ENCODE measurements at regions not wholly inside any gene's neighbourhood (a gene's known extent, or its start where the extent isn't known, plus 50 kb on each side); places are given as distances from the start of the nearest gene placed in this dataset.

DNA sequence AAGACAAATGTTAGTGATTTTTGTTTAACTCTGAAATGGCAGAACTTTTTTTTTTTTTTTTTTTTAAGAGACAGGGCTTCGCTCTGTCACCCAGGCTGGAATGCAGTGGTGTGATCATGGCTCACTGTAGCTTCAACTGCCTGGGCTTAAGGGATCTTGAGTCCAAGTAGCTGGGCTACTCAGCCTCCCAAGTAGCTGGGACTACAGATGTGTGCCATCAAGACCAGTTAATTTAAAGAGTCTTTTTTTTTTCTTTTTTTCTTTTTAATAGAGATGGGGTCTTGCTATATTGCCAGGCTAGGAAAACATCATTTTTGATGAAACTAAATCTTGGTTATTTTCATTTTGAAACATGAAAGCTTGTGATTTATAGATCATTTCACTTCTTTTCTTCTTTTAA is 91.6 kb upstream of the PTCH1 start:
- no peak overlapping the region for H2BK15ac ChIP-seq (ENCODE audit: low read length)
- no peaks in the 10 kb centered on the region for H3K79me1 ChIP-seq (ENCODE audit: low read depth, low read length)
- H3K4me1 ChIP-seq (ENCODE audit: control insufficient read depth in 2 of 2, insufficient read depth in 1 of 2, low read depth in 1 of 2, low read length in 2 of 2) = peaks cover 23 to 24% of the 10 kb centered on the region in 2 donors
- H2BK12ac ChIP-seq (ENCODE audit: low read length) = no peak overlapping the region
- no CpG with 5 or more reads among the region's 1 CpG for whole genome bisulfite sequencing, 2 donors (ENCODE audit: extremely low coverage in 2 of 2, insufficient read length in 2 of 2, insufficient replicate concordance in 1 of 2)
- H3K27me3 ChIP-seq (ENCODE audit: control insufficient read depth in 3 of 3, insufficient read depth in 3 of 3, low read depth in 1 of 3, low read length in 3 of 3) = no peaks in the 10 kb centered on the region
- H3K9ac ChIP-seq (ENCODE audit: low read depth, low read length, poor library complexity) = no peak overlapping the region
- no peak overlapping the region for H3K14ac ChIP-seq (ENCODE audit: low read length)
- H2AFZ ChIP-seq (ENCODE audit: low read length) = no peak overlapping the region
- H3K36me3 ChIP-seq (replicated peaks in 1 of 2; ENCODE audit: control insufficient read depth in 2 of 2, insufficient read depth in 2 of 2, low read length in 2 of 2) = no peaks in the 10 kb centered on the region
- no peak overlapping the region for H2BK120ac ChIP-seq (ENCODE audit: low read depth, low read length)
- H3K4me3 ChIP-seq (ENCODE audit: low read length in 2 of 2) = no peak overlapping the region
- no peak overlapping the region for H3K4me2 ChIP-seq (ENCODE audit: insufficient read depth, low read length, poor library complexity, severe bottlenecking)
- no peak overlapping the region for H3K23ac ChIP-seq (ENCODE audit: low read depth, low read length, poor library complexity)
- H3K18ac ChIP-seq (ENCODE audit: low read length) = no peak overlapping the region
- H4K8ac ChIP-seq (ENCODE audit: low read depth, low read length) = no peak overlapping the region
- no peak overlapping the region for H3K27ac ChIP-seq (replicated peaks; ENCODE audit: low read length)
- no peak for DNase-seq (ENCODE audit: low spot score)
- H3K4ac ChIP-seq (ENCODE audit: low read length) = no peak overlapping the region
- no peak overlapping the region for H2BK5ac ChIP-seq (ENCODE audit: low read length)
- H2AK5ac ChIP-seq (ENCODE audit: low read depth, low read length) = no peak overlapping the region
- H3K9me3 ChIP-seq (replicated peaks in 1 of 2; ENCODE audit: control insufficient read depth in 2 of 2, insufficient read depth in 1 of 2, low read depth in 1 of 2, low read length in 2 of 2) = no peaks in the 10 kb centered on the region
- H4K91ac ChIP-seq (ENCODE audit: low read depth, low read length, poor library complexity) = no peak overlapping the region

DNA sequence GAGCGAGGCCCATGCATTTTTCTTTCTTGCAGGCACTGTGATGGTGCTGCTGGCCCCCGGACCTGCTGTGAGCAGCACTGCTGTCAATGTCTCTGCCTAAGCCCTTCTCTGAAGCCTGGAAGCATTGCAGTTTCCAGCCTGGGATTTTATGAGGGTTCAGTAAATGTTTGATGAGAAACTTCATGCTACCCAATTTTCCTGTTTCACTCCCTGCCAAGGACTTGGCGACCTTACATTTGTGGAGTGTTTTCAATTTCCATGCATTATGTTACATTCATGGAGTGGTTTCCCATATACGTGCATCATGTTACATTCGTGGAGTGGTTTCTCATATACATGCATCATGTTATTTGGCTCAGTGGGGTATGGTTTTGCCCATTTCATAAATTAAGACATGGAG is 90.7 kb upstream of the PTCH1 start:
- Histone ChIP-seq H4K91ac (ENCODE audit: low read depth, low read length, poor library complexity) (no peak overlapping the region), H2BK15ac (ENCODE audit: low read length) (no peak overlapping the region), H3K4ac (ENCODE audit: low read length) (no peak overlapping the region), H3K14ac (ENCODE audit: low read length) (no peak overlapping the region), H2AK5ac (ENCODE audit: low read depth, low read length) (no peak overlapping the region), H3K18ac (ENCODE audit: low read length) (no peak overlapping the region), H2BK120ac (ENCODE audit: low read depth, low read length) (no peak overlapping the region), H3K4me1 (ENCODE audit: control insufficient read depth in 2 of 2, insufficient read depth in 1 of 2, low read depth in 1 of 2, low read length in 2 of 2) (peaks cover 23 to 24% of the 10 kb centered on the region in 2 donors), H2AFZ (ENCODE audit: low read length) (peak overlapping the region; percentile 55), H4K8ac (ENCODE audit: low read depth, low read length) (no peak overlapping the region), H2BK12ac (ENCODE audit: low read length) (no peak overlapping the region), H3K79me1 (ENCODE audit: low read depth, low read length) (no peaks in the 10 kb centered on the region), H3K4me3 (ENCODE audit: low read length in 2 of 2) (no peak overlapping the region), H3K9ac (ENCODE audit: low read depth, low read length, poor library complexity) (no peak overlapping the region), H3K36me3 (replicated peaks in 1 of 2; ENCODE audit: control insufficient read depth in 2 of 2, insufficient read depth in 2 of 2, low read length in 2 of 2) (no peaks in the 10 kb centered on the region), H3K4me2 (ENCODE audit: insufficient read depth, low read length, poor library complexity, severe bottlenecking) (no peak overlapping the region), H3K9me3 (replicated peaks in 1 of 2; ENCODE audit: control insufficient read depth in 2 of 2, insufficient read depth in 1 of 2, low read depth in 1 of 2, low read length in 2 of 2) (no peaks in the 10 kb centered on the region), H2BK5ac (ENCODE audit: low read length) (peak overlapping the region; percentile 39), H3K27me3 (ENCODE audit: control insufficient read depth in 3 of 3, insufficient read depth in 3 of 3, low read depth in 1 of 3, low read length in 3 of 3) (no peaks in the 10 kb centered on the region), H3K23ac (ENCODE audit: low read depth, low read length, poor library complexity) (no peak overlapping the region), H3K27ac (replicated peaks; ENCODE audit: low read length) (no peak overlapping the region)
- no CpG with 5 or more reads among the region's 5 CpGs for WGBS, 2 donors (ENCODE audit: extremely low coverage in 2 of 2, insufficient read length in 2 of 2, insufficient replicate concordance in 1 of 2)
- no peak for DNase-seq (ENCODE audit: low spot score)

DNA sequence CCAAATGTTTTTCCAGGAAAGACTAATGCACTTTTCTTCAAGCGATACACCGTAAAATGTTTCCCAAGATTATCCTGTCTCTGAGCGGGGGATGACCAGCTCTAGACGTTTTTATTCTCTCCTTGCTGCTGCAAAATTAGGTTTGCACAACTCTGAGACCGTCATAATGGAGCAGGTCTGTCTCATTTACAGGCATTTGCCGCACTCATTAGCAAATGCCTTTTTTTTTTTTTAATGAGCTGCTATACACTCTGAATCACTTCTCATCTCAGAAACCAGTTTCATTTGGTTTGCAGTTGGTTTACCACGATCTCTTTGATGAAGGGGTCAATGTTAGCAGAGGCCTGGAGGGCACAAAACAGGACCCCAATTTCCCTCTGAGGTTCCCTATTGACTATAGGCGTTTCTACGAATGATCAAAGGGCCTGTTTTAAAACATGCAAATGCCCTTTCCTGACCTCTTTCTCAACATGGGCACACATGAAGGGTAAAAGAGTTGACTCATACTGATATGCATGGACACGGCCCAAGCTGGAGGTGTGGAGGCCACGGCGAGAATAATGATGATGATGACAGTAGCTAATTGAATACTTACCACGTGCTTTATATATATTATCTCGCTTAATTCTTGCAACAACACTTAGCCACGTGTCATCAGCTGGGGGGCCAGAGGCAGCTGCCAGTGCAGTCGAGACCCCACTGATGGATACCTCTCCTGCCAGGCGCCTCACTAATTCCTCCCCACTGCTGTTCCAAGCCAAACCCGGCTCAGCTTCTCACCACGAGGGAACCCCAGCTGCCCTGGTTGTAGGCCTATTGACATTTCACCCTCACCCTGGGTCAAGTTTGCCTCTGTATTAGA is 89.9 kb upstream of the PTCH1 start:
- WGBS, 2 donors (ENCODE audit: extremely low coverage in 2 of 2, insufficient read length in 2 of 2, insufficient replicate concordance in 1 of 2) = no CpG with 5 or more reads among the region's 19 CpGs
- Histone ChIP-seq H3K9ac (ENCODE audit: low read depth, low read length, poor library complexity) (no peak overlapping the region), H3K4me2 (ENCODE audit: insufficient read depth, low read length, poor library complexity, severe bottlenecking) (peak overlapping the region; percentile 3), H2BK15ac (ENCODE audit: low read length) (no peak overlapping the region), H3K4me3 (ENCODE audit: low read length in 2 of 2) (peak overlapping the region in 1 of 2 donors; percentile 14), H3K27me3 (ENCODE audit: control insufficient read depth in 3 of 3, insufficient read depth in 3 of 3, low read depth in 1 of 3, low read length in 3 of 3) (no peaks in the 10 kb centered on the region), H3K4ac (ENCODE audit: low read length) (no peak overlapping the region), H3K27ac (replicated peaks; ENCODE audit: low read length) (peak overlapping the region; percentile 73), H3K9me3 (replicated peaks in 1 of 2; ENCODE audit: control insufficient read depth in 2 of 2, insufficient read depth in 1 of 2, low read depth in 1 of 2, low read length in 2 of 2) (no peaks in the 10 kb centered on the region), H4K8ac (ENCODE audit: low read depth, low read length) (no peak overlapping the region), H4K91ac (ENCODE audit: low read depth, low read length, poor library complexity) (no peak overlapping the region), H2AFZ (ENCODE audit: low read length) (peak overlapping the region; percentile 55), H3K14ac (ENCODE audit: low read length) (no peak overlapping the region), H3K36me3 (replicated peaks in 1 of 2; ENCODE audit: control insufficient read depth in 2 of 2, insufficient read depth in 2 of 2, low read length in 2 of 2) (no peaks in the 10 kb centered on the region), H2BK120ac (ENCODE audit: low read depth, low read length) (peak overlapping the region; percentile 5), H3K79me1 (ENCODE audit: low read depth, low read length) (no peaks in the 10 kb centered on the region), H2BK12ac (ENCODE audit: low read length) (no peak overlapping the region), H2BK5ac (ENCODE audit: low read length) (peak overlapping the region; percentile 39), H2AK5ac (ENCODE audit: low read depth, low read length) (peak overlapping the region; percentile 39), H3K18ac (ENCODE audit: low read length) (peak overlapping the region; percentile 86), H3K4me1 (ENCODE audit: control insufficient read depth in 2 of 2, insufficient read depth in 1 of 2, low read depth in 1 of 2, low read length in 2 of 2) (peaks cover 23 to 24% of the 10 kb centered on the region in 2 donors), H3K23ac (ENCODE audit: low read depth, low read length, poor library complexity) (no peak overlapping the region)
- peak; percentile 12 for DNase-seq (ENCODE audit: low spot score)

DNA sequence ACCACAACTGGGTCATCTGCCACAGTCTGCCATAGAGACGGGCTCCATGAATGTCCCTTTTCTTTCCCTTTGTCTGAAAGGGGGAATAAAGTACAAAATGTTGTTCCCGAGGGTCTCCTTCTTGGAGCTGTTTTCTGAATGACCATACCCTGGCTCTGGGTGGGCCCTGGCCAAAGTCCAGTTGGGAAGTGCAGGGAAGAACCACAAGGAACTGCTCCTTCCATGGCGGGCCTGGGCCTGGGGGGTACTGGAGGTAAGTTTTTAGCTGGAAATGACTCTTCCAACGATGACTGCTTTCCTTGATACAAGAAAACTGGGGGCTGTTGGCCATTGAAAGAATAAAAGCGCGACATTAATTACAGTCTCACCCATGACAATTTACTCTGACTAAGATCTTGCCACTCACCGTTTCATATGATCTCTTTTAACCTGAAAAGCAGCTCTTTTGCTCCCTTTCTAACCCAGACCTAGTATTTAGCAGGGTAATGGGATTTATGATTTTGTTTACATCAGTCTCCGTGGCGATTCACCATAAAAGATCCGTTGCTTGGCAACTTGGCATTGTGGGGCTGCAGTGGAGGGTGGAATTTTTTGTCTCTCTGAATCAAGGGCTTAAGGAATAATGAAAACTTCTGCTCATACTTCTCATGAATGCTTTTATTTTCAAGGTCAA is 89.2 kb upstream of the PTCH1 start:
- Histone ChIP-seq H3K27ac (replicated peaks; ENCODE audit: low read length) (peak overlapping the region; percentile 73), H3K79me1 (ENCODE audit: low read depth, low read length) (no peaks in the 10 kb centered on the region), H3K18ac (ENCODE audit: low read length) (no peak overlapping the region), H3K27me3 (ENCODE audit: control insufficient read depth in 3 of 3, insufficient read depth in 3 of 3, low read depth in 1 of 3, low read length in 3 of 3) (no peaks in the 10 kb centered on the region), H3K4me2 (ENCODE audit: insufficient read depth, low read length, poor library complexity, severe bottlenecking) (peak overlapping the region; percentile 3), H4K91ac (ENCODE audit: low read depth, low read length, poor library complexity) (no peak overlapping the region), H3K4ac (ENCODE audit: low read length) (no peak overlapping the region), H2AFZ (ENCODE audit: low read length) (peak overlapping the region; percentile 55), H3K14ac (ENCODE audit: low read length) (no peak overlapping the region), H2BK120ac (ENCODE audit: low read depth, low read length) (no peak overlapping the region), H3K9me3 (replicated peaks in 1 of 2; ENCODE audit: control insufficient read depth in 2 of 2, insufficient read depth in 1 of 2, low read depth in 1 of 2, low read length in 2 of 2) (no peaks in the 10 kb centered on the region), H4K8ac (ENCODE audit: low read depth, low read length) (no peak overlapping the region), H2AK5ac (ENCODE audit: low read depth, low read length) (peak overlapping the region; percentile 7), H2BK5ac (ENCODE audit: low read length) (no peak overlapping the region), H2BK15ac (ENCODE audit: low read length) (no peak overlapping the region), H3K4me3 (ENCODE audit: low read length in 2 of 2) (peak overlapping the region in 1 of 2 donors; percentile 14), H3K36me3 (replicated peaks in 1 of 2; ENCODE audit: control insufficient read depth in 2 of 2, insufficient read depth in 2 of 2, low read length in 2 of 2) (no peaks in the 10 kb centered on the region), H3K4me1 (ENCODE audit: control insufficient read depth in 2 of 2, insufficient read depth in 1 of 2, low read depth in 1 of 2, low read length in 2 of 2) (peaks cover 23 to 24% of the 10 kb centered on the region in 2 donors), H3K23ac (ENCODE audit: low read depth, low read length, poor library complexity) (no peak overlapping the region), H3K9ac (ENCODE audit: low read depth, low read length, poor library complexity) (no peak overlapping the region), H2BK12ac (ENCODE audit: low read length) (no peak overlapping the region)
- no CpG with 5 or more reads among the region's 10 CpGs for WGBS, 2 donors (ENCODE audit: extremely low coverage in 2 of 2, insufficient read length in 2 of 2, insufficient replicate concordance in 1 of 2)
- peak; percentile 84 for DNase-seq (ENCODE audit: low spot score)
